GM12872 (cell line): ENCODE measurements at regions not wholly inside any gene's neighbourhood (a gene's known extent, or its start where the extent isn't known, plus 50 kb on each side); places are given as distances from the start of the nearest gene placed in this dataset.

Source experiments
- TF ChIP-seq, protein P1 (sequence below): IDR thresholded peaks from 3 replicates; pipeline ENCODE4 v1.5.1; 2011; ENCODE audit warnings: low read depth, mild to moderate bottlenecking, low read length, moderate library complexity; ENCODE audit not compliant: insufficient read depth

DNA sequence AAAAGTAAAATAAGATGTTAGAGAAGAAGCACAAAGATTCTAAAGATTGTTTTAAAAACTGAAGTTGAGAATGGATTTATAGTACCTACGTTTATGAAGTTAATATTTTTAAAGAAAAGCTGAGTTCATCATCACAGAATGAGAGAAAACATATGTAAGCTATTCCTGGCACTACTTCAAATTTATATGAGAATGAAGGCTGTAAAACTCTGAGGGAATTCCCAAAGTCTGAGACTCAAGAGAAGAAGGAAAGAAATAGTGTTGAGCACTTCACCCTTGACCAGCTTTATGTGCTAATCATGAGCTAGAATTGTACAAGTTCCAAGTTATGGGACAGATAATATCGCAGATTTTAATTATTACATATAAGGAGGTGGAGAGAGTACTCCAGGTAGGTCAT is 323.7 kb upstream of the GNAI1 start:
- TF ChIP-seq, protein P1, sequence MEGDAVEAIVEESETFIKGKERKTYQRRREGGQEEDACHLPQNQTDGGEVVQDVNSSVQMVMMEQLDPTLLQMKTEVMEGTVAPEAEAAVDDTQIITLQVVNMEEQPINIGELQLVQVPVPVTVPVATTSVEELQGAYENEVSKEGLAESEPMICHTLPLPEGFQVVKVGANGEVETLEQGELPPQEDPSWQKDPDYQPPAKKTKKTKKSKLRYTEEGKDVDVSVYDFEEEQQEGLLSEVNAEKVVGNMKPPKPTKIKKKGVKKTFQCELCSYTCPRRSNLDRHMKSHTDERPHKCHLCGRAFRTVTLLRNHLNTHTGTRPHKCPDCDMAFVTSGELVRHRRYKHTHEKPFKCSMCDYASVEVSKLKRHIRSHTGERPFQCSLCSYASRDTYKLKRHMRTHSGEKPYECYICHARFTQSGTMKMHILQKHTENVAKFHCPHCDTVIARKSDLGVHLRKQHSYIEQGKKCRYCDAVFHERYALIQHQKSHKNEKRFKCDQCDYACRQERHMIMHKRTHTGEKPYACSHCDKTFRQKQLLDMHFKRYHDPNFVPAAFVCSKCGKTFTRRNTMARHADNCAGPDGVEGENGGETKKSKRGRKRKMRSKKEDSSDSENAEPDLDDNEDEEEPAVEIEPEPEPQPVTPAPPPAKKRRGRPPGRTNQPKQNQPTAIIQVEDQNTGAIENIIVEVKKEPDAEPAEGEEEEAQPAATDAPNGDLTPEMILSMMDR = no peak

DNA sequence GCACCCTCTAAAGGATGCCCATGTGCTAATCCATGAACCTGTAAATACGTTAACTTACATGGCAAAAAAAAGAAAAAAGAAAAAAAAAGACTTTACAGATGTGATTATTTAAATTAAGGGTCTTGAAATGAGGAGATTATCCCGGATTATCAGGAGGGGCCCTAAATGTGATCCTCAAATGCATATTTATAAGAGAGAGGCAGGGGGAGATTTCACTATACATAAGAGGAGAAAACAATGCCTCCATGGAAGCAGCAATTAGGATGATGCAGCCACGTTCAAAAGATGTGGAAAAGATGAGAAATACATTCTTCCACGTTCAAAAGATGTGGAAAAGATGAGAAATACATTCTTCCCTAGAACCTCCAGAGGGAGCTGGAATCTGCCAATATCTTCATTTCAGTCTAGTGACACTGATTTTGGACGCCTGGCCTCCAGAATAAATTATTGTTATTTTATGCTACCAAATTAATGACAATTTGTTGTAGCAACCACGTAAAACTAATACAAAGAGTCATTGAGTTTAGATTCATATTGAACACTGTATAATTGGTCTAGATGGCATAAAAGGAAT is 328.4 kb upstream of the GNAI1 start:
- TF ChIP-seq, protein P1 = no peak

DNA sequence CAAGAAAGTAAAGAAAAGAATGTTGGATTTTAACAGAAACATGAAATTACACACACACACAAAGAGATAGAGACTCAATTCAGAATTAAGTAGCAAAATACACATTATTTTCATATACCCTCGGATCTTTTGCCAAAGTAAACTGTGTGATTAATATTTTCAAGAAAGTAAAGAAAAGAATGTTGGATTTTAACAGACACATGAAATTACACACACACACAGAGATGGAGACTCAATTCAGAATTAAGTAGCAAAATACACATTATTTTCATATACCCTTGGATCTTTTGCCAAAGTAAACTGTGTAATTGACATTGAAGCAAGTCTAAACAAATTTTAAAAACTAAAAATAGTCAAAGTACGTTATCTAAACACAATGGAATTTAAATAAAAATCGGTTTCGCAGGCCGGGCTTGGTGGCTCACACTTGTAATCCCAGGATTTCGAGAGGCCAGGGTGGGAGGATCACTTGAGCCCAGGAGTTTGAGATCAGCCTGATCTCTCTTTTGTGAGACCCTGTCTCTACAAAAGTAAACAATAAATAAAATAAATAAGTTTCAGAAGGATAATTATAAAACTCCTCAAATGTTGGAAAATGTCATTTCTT is 337.3 kb upstream of the MAGI2 start:
- TF ChIP-seq, protein P1 = no peak

DNA sequence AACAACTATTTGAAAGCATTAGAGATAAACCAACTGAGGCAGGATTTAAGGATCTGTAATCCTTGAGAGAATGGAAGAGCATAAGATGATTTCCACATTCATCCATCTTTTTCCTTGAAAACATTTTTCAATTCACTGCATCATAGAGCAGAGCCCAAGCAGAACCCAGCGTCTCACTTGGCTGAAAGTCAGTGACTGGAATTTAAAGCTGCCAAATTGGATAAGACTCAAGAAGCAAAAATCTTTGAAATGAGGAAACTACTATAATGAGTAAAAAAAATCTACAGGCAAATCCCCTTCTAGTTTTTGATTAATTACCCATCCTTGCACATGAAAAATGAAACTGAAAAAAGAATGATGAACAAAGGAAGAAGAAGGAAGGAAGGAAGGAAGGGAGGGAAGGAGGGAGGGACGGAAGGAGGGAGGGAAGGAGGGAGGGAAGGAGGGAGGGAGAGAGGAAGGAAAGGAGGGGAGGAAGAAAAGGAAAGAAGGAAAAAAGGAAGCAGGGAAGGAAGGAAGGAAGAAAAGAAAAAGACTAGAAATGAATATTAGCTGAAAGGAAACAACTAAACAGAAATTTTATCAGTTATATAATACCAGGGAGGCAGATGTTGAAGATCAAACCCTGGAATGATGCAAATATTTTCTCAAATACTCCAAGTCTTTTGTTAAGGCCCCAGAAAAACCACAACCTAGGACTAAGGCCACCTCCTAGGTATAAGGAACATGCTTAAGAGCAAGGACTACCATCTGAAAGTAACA is 336.3 kb upstream of the MAGI2 start:
- TF ChIP-seq, protein P1 = no peak

DNA sequence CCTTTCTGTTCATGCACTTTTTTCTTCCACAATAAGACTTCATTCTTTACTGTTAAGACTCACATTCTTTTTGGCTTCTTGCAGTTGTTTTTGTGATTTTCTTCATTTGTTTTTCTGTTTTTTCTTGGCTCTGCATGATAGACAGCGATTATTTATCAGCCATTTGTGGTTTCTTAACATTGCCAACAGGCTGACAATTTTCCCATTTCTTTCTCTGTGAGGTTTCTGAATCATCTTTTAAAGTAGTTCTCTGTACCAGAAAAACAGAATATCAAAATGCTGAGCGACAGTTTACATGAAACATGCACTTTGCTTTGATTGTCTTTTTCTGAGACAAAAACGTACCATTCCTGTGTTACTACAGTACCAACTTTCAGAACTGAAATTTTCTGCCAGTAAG is 334.2 kb upstream of the MAGI2 start:
- TF ChIP-seq, protein P1 = no peak

DNA sequence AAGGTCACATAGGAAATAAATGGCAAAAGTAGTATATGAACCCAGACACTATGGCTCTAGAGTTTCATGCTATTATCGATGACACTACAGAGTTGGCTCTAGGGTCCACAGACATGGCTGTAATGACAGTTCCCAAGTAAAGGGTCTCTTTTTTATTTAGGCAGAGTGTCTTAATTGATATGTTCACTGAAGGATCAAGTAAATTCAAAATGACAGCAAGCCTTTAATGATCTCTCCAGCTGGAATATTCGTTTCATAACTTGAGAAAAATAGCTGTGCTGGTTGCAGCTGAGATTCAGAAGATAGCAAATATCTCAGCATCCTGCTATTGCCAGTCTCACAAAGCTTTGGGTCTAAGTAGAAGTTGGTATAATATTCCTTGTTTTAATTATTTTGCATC is 333.6 kb upstream of the MAGI2 start:
- TF ChIP-seq, protein P1 = no peak

DNA sequence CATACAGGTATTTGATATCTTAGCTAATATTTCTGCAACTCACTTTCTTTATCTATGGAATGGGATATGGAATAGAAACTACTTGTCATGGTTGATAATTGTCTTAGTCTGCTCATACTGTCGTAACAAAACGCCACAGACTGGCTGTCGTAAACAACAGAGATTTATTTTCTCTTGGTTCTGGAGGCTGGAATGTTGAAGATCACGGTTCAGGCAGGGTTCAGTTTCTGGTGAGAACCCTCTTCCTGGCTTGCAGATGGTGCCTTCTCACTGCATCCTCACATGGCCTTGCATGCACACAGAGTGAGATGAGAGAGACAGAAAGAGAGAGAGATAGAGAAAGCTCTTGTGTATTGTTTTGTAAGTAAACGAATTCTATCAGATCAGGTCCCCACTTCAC is 332.7 kb upstream of the MAGI2 start:
- TF ChIP-seq, protein P1 = no peak
